GM18505 (cell line): ENCODE measurements at regions not wholly inside any gene's neighbourhood (a gene's known extent, or its start where the extent isn't known, plus 50 kb on each side); places are given as distances from the start of the nearest gene placed in this dataset.

Experiments used
- ATAC-seq: cut with Tn5 transposase; IDR thresholded peaks from one replicate; pipeline ENCODE4 v1.9.1; 2021; ENCODE audit not compliant: unreplicated experiment
- POLR2A ChIP-seq: IDR thresholded peaks from 4 replicates; pipeline ENCODE4 v1.6.1; 2011; ENCODE audit warnings: borderline replicate concordance; ENCODE audit not compliant: insufficient read depth, insufficient read length; ENCODE audit errors: extremely low read depth

- TF ChIP-seq POLR2A: no peak
- ATAC-seq: no peak
Measured at GRCh38 chr2:118529908-118530599, 317.4 kb downstream of the EN1 start.

DNA sequence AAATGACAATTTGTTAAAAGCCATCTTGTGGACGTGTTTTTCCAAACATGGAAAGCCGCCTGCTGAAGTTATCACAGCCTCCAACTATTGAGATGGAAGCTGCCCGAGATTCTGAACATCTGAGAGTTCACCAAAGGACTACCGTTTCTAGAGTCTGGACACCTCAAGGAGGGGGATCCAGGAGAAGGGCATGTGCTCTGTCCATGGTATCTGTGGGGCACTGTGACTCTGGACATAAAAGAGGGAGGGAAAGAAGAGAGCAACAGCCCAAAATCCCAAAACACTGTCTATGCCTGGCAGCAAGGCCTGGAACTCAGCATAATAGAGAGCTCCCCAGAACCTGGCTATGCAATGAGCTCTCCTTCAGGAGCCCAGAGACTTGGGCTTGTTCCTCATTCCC, 319.9 kb downstream of the EN1 start:
- TF ChIP-seq POLR2A: no peak
- no peak for ATAC-seq

DNA sequence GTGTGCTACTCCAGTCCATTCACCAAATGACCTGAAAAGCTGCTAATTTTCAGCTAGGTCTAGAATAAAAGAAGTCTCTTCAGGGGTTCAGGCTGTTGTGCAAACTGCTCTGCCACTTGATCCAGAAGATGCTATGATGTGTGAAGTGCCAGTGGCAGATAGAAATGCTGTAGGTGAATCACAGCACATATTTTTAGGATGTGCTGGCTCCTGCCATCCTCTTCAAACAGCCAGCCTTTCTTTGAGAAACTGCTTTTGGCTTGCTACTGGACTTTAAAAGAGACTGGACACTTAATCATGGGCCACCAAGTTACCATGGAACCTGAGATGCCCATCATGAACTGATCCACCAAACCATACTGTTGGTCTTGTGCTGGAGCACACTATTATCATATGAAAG, 322.1 kb downstream of the EN1 start:
- ATAC-seq: no peak
- no peak for TF ChIP-seq POLR2A

- ATAC-seq: no peak
- no peak for TF ChIP-seq POLR2A
Measured at GRCh38 chr2:118524911-118525310, 322.5 kb downstream of the EN1 start.

DNA sequence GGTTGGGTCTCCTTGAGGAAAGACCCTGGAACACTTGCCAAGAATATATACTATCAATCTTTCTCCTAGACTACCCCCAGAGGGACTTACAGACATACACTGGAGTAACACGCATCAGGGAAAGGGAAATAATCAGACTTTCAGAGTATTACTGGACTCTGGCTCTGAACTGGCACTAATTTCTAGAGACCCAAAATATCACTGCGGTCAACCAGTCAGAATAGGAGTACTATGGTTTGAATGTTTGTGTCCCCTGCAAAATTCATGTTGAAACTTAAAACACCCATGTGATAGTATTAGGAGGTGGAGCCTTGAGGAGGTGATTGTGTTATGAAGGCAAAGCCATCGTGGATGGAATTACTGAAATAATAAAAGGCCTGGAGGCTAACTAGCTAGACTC, 323.7 kb downstream of the EN1 start:
- TF ChIP-seq POLR2A: no peak
- ATAC-seq: no peak

GRCh38 chr2:118521960-118522359, 325.5 kb downstream of the EN1 start:
- no peak for ATAC-seq
- no peak for TF ChIP-seq POLR2A

DNA sequence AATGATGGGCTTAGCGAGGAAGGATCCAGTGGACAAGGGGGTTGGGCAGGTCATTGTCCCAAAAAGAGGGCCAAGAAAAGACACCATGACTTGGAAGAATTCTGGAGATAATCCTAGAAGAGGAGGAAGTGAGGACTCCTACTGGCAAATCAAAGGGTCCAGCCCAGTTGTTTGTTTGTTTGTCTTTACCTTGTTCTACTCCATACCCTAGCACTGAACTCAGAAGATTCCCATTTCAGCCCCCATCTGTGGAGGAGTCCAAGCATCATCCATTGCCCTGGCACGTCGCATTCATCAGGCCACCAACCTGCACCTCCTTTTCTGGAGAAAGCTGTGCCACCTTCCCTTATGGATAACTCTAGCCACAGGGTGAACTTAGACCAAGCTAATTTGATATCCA, 326.2 kb downstream of the EN1 start:
- no peak for TF ChIP-seq POLR2A
- no peak for ATAC-seq

- no peak for TF ChIP-seq POLR2A
- no peak for ATAC-seq
Measured at GRCh38 chr2:118520246-118520645, 327.2 kb downstream of the EN1 start.

DNA sequence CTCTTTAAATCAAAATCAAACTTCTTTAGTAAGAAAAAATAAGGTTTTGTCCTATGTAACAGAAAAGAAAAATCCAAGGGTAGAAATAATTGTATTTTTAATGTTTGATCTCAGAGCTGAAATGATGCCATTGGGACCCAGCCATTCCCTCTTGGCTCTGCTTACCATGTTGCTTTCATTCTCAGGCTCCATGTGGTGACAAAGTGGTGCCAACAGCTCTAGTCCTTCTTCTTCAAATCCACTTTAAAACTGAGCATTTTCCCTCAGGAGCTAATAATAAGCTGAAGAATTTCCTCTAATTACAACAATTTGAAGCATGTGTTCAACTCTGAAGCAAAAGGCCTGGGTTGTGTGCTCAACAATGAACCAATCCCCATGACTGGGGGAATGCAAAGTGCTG, 327.9 kb downstream of the EN1 start:
- TF ChIP-seq POLR2A: no peak
- no peak for ATAC-seq

GRCh38 chr2:118510807-118511206, 336.6 kb downstream of the EN1 start:
- no peak for ATAC-seq
- TF ChIP-seq POLR2A: no peak

DNA sequence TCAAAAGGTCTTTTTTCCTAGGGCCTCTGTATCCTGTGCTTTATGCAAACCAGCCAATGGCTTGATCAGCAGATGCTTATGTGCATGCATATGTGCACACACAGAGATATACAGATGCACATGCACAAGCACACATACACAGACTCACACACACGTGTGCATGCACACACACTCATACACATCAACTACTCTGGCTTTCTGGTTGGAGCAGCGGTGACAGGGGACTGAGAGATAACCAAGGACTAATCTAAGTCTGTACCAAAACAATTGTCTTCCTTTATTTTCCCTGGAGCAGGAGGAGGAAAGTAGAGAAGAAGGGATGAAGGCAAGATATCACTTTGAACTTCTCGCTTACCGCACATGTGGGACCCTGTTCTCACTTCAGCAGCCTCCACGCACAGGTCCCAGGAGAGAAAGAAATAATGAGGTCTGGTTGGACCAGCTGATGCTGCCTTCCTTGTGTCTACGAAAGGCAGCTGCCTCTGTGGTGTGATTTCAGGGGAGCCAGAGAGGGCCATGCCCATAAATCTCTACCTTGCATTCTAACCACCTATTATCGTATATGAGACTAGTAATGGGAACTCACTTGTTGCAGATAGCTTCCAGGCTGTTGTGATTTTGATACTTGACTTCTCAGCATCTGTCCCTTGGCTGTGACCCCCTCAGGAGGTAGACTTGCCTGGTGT, 338.0 kb downstream of the EN1 start:
- TF ChIP-seq POLR2A: no peak
- no peak for ATAC-seq

- no peak for ATAC-seq
- no peak for TF ChIP-seq POLR2A
Measured at GRCh38 chr2:118508282-118508681, 339.2 kb downstream of the EN1 start.

- no peak for ATAC-seq
- TF ChIP-seq POLR2A: no peak
Measured at GRCh38 chr2:118505436-118505835, 342.0 kb downstream of the EN1 start.

DNA sequence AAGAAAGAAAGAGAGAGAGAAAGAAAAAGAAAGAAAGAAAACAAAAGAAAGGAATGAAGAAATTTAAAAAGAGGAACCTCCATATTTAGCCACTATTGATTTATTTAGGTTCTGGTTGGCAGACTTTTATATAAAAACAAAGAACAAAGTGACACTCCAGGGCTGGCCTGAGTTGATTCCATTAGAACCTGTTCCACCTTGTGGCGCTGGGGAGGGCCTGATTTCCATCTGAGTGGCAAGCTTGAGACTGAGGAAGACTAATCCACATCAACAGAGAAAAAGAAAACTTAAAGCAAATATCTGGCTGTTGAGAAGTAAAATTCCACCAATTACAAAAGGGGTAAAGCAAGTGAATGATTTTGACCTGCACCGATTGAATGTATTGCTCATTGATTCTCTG, 345.3 kb downstream of the EN1 start:
- ATAC-seq: no peak
- TF ChIP-seq POLR2A: no peak
